GM20000 (cell line): ENCODE measurements at regions not wholly inside any gene's neighbourhood (a gene's known extent, or its start where the extent isn't known, plus 50 kb on each side); places are given as distances from the start of the nearest gene placed in this dataset.

ENCODE experiments used
- DNase-seq: peaks from one replicate; pipeline ENCODE4 v3.0.0; 2012; ENCODE audit warnings: low spot score
- CTCF ChIP-seq: IDR thresholded peaks from 2 replicates; pipeline ENCODE4 v1.5.1; 2012; ENCODE audit warnings: mild to moderate bottlenecking, control low read depth; ENCODE audit errors: extremely low read depth, missing control alignments

GRCh38 chr10:113445736-113446135 lies 107.1 kb upstream of the HABP2 start:
- no peak for TF ChIP-seq CTCF
- no peak for DNase-seq

- TF ChIP-seq CTCF, result no peak
- DNase-seq, result no peak
Measured at GRCh38 chr10:113446739-113447138, 106.1 kb upstream of the HABP2 start.

- no peak for DNase-seq
- no peak for TF ChIP-seq CTCF
Measured at GRCh38 chr10:113447278-113447677, 105.6 kb upstream of the HABP2 start.

- no peak for DNase-seq
- TF ChIP-seq CTCF, result no peak
Measured at GRCh38 chr10:113449006-113449695, 103.7 kb upstream of the HABP2 start.

GRCh38 chr10:113450046-113450804 lies 102.6 kb upstream of the HABP2 start:
- TF ChIP-seq CTCF, result no peak

GRCh38 chr10:113450906-113451305 lies 101.9 kb upstream of the HABP2 start:
- no peak for DNase-seq
- no peak for TF ChIP-seq CTCF

More at GRCh38 chr10:113450046-113450804, 102.6 kb upstream of the HABP2 start:
- DNase-seq, result no peak

- DNase-seq, result no peak
- TF ChIP-seq CTCF, result no peak
Measured at GRCh38 chr10:113452146-113452845, 100.6 kb upstream of the HABP2 start.
